Gastrocnemius medialis (tissue), 4 donors: ENCODE measurements at regions not wholly inside any gene's neighbourhood (a gene's known extent, or its start where the extent isn't known, plus 50 kb on each side); places are given as distances from the start of the nearest gene placed in this dataset.

Source experiments
- POLR2A ChIP-seq, 2 donors: fragments of 450-650 bp; IDR thresholded peaks; one replicate each; pipeline ENCODE4 v1.6.1; 2017; ENCODE audit warnings: antibody characterized with exemption in 2 of 2, mild to moderate bottlenecking in 2 of 2, moderate library complexity in 2 of 2
- TF ChIP-seq, protein P1 (sequence below), 5 experiments: fragments of 450-650 bp in 3 of 5; fragments of 200-600 bp in 2 of 5; sonication (generic) in 2 of 5; IDR thresholded peaks in 4 of 5; conservative IDR thresholded peaks in 1 of 5; 1 replicate in 4 of 5; 2 replicates in 1 of 5; pipeline ENCODE4 v1.5.1; 2016 to 2019; ENCODE audit warnings: antibody characterized with exemption in 5 of 5, mild to moderate bottlenecking in 3 of 5, moderate library complexity in 3 of 5

- TF ChIP-seq, protein P1, sequence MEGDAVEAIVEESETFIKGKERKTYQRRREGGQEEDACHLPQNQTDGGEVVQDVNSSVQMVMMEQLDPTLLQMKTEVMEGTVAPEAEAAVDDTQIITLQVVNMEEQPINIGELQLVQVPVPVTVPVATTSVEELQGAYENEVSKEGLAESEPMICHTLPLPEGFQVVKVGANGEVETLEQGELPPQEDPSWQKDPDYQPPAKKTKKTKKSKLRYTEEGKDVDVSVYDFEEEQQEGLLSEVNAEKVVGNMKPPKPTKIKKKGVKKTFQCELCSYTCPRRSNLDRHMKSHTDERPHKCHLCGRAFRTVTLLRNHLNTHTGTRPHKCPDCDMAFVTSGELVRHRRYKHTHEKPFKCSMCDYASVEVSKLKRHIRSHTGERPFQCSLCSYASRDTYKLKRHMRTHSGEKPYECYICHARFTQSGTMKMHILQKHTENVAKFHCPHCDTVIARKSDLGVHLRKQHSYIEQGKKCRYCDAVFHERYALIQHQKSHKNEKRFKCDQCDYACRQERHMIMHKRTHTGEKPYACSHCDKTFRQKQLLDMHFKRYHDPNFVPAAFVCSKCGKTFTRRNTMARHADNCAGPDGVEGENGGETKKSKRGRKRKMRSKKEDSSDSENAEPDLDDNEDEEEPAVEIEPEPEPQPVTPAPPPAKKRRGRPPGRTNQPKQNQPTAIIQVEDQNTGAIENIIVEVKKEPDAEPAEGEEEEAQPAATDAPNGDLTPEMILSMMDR (IDR thresholded peaks at IDR 0.05 in 4 of 5, conservative IDR thresholded peaks at IDR 0.05 in 1 of 5), result no peak
- TF ChIP-seq POLR2A (IDR thresholded peaks at IDR 0.05), result no peak
Measured at GRCh38 chr10:6823770-6824169, 243.7 kb upstream of the PRKCQ start.
